SU-DHL-6 (cell line): ENCODE measurements at regions not wholly inside any gene's neighbourhood (a gene's known extent, or its start where the extent isn't known, plus 50 kb on each side); places are given as distances from the start of the nearest gene placed in this dataset.
A peak's percentile ranks its signal among the peaks of the same experiment; 100 is the strongest.

Source experiments
- H2AFZ ChIP-seq: fragments of 200-600 bp; sonication (generic); 2 replicates; pipeline ENCODE4 v1.6.1; 2014; ENCODE audit warnings: low read depth, mild to moderate bottlenecking, moderate library complexity, mixed read lengths, antibody characterized with exemption, low read length; ENCODE audit not compliant: severe bottlenecking
- H3F3A ChIP-seq: fragments of 200-600 bp; shearing (Covaris generic); 2 replicates; pipeline ENCODE4 v1.6.0; 2016; ENCODE audit warnings: antibody characterized with exemption, mild to moderate bottlenecking; ENCODE audit not compliant: insufficient read depth
- H3K27ac ChIP-seq: fragments of 200-600 bp; sonication (generic); 2 replicates; pipeline ENCODE4 v1.5.1; 2016; ENCODE audit warnings: low read depth, mild to moderate bottlenecking, low read length, moderate library complexity, mixed read lengths
- H3K27me3 ChIP-seq: fragments of 200-600 bp; sonication (generic), shearing (Covaris generic); 2 replicates; pipeline ENCODE4 v1.6.0; 2014; ENCODE audit warnings: mild to moderate bottlenecking, low read length
- H3K36me3 ChIP-seq: fragments of 200-600 bp; sonication (generic); 2 replicates; pipeline ENCODE4 v1.6.1; 2014; ENCODE audit warnings: mild to moderate bottlenecking, low read length, mixed read lengths
- H3K4me2 ChIP-seq: fragments of 300-600, 200-600 bp; shearing (Covaris generic), sonication (generic); 2 replicates; pipeline ENCODE4 v1.6.0; 2014; ENCODE audit warnings: low read length, low read depth, mild to moderate bottlenecking; ENCODE audit not compliant: poor library complexity, severe bottlenecking
- H3K4me3 ChIP-seq: fragments of 200-600 bp; sonication (generic); 2 replicates; pipeline ENCODE4 v1.5.1; 2014; ENCODE audit warnings: antibody characterized with exemption, low read length, mild to moderate bottlenecking, mixed read lengths; ENCODE audit not compliant: insufficient read depth, poor library complexity, severe bottlenecking
- H3K79me2 ChIP-seq: fragments of 200-600 bp; sonication (generic); 2 replicates; pipeline ENCODE4 v1.6.1; 2014; ENCODE audit warnings: mild to moderate bottlenecking, low read length, moderate library complexity; ENCODE audit not compliant: insufficient read depth
- H3K9ac ChIP-seq: fragments of 200-600 bp; sonication (generic); 2 replicates; pipeline ENCODE4 v1.7.0; 2014; ENCODE audit warnings: mild to moderate bottlenecking, low read length
- H3K9me2 ChIP-seq: fragments of 200-600 bp; sonication (generic); replicated peaks from 2 replicates; pipeline ENCODE4 v1.6.1; 2014; ENCODE audit warnings: low read length; ENCODE audit not compliant: insufficient read depth
- H3K9me3 ChIP-seq: fragments of 200-600 bp; sonication (generic); 2 replicates; pipeline ENCODE4 v1.6.1; 2014; ENCODE audit warnings: low read length, mixed read lengths; ENCODE audit not compliant: insufficient read depth
- H4K20me1 ChIP-seq: fragments of 200-600 bp; sonication (generic); 2 replicates; pipeline ENCODE4 v1.6.1; 2014; ENCODE audit warnings: low read depth, mild to moderate bottlenecking, antibody characterized with exemption, low read length, moderate library complexity, mixed read lengths
- EZH2phosphoT487 ChIP-seq: fragments of 200-600 bp; sonication (generic), shearing (Covaris generic); conservative IDR thresholded peaks from 2 replicates; pipeline ENCODE4 v1.6.1; 2018; ENCODE audit warnings: mild to moderate bottlenecking, antibody characterized with exemption, low read length, moderate library complexity, mixed read lengths
- TF ChIP-seq, protein P1 (sequence below): fragments of 200-600 bp; sonication (generic); IDR thresholded peaks from one replicate; pipeline ENCODE4 v1.5.1; 2017; ENCODE audit warnings: antibody characterized with exemption, mild to moderate bottlenecking, low read length, moderate library complexity; ENCODE audit not compliant: insufficient read depth, poor library complexity, severe bottlenecking

DNA sequence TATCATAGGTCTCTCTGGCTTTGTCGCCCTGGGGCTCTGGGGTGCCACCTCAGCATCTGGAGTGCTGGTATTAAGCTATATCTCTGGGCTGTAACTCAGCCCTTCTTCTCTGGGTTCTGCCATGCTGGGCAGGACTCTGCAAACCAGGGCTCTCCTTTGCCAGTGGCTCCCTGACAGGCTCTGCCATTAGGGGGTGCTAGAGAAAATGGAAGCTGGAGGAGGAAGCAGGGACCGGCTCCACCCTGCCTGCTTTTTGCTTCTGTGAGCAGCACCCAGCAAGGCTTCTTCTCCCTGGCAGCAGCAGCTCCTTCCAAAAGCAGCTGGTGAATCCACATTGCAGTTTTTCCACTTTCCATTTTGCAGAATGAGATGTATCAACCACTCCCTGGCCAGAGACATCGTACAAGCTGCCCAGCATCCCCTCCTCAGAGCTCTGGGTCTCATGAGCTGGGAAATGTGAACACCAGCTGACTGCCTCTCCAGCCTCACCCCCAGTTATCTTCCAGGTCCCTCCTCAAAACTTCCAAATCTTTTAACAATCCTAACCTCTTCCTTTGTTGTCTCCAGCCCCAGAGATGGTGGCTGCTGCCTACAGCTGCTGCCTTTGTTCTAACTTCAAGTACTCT is 165.0 kb downstream of the ABHD5 start:
- Histone ChIP-seq H3K36me3 (no peaks in the 10 kb centered on the region), H3K9ac (no peak overlapping the region), H3K9me3 (no peaks in the 10 kb centered on the region), H4K20me1 (no peaks in the 10 kb centered on the region), H3K4me3 (no peak overlapping the region), H3K27me3 (no peaks in the 10 kb centered on the region), H3K27ac (no peak overlapping the region), H2AFZ (no peak overlapping the region), H3K79me2 (no peaks in the 10 kb centered on the region), H3K4me2 (no peak overlapping the region), H3F3A (no peaks in the 10 kb centered on the region), H3K9me2 (no peaks in the 10 kb centered on the region)
- TF ChIP-seq, protein P1, sequence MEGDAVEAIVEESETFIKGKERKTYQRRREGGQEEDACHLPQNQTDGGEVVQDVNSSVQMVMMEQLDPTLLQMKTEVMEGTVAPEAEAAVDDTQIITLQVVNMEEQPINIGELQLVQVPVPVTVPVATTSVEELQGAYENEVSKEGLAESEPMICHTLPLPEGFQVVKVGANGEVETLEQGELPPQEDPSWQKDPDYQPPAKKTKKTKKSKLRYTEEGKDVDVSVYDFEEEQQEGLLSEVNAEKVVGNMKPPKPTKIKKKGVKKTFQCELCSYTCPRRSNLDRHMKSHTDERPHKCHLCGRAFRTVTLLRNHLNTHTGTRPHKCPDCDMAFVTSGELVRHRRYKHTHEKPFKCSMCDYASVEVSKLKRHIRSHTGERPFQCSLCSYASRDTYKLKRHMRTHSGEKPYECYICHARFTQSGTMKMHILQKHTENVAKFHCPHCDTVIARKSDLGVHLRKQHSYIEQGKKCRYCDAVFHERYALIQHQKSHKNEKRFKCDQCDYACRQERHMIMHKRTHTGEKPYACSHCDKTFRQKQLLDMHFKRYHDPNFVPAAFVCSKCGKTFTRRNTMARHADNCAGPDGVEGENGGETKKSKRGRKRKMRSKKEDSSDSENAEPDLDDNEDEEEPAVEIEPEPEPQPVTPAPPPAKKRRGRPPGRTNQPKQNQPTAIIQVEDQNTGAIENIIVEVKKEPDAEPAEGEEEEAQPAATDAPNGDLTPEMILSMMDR, result peak; percentile 89
- no peak for TF ChIP-seq EZH2phosphoT487

DNA sequence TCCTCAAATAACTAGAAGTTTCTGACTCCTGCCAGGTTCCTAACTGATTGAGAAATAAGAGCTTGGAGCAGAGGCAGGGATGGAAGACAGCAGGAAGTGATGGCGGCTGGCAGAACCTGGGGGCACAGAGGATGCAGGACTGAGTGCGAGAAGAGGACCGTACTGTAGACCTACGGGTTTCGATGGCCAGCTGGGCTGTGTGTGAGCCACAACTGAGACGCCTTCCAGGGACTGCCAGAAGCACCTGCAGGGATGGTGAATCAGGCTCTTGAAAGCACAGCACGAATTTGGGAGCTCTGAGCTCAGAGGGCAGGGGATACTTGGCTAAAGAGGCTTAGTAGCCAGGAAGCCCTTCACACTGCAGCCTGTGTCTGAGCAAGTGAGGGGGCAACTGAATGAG is 165.6 kb downstream of the ABHD5 start:
- Histone ChIP-seq H3K9me2 (no peaks in the 10 kb centered on the region), H3K36me3 (no peaks in the 10 kb centered on the region), H2AFZ (no peak overlapping the region), H3F3A (no peaks in the 10 kb centered on the region), H3K79me2 (no peaks in the 10 kb centered on the region), H3K4me2 (no peak overlapping the region), H4K20me1 (no peaks in the 10 kb centered on the region), H3K9ac (no peak overlapping the region), H3K27ac (no peak overlapping the region), H3K4me3 (no peak overlapping the region), H3K27me3 (no peaks in the 10 kb centered on the region), H3K9me3 (no peaks in the 10 kb centered on the region)
- no peak for TF ChIP-seq EZH2phosphoT487
- TF ChIP-seq, protein P1, result no peak

DNA sequence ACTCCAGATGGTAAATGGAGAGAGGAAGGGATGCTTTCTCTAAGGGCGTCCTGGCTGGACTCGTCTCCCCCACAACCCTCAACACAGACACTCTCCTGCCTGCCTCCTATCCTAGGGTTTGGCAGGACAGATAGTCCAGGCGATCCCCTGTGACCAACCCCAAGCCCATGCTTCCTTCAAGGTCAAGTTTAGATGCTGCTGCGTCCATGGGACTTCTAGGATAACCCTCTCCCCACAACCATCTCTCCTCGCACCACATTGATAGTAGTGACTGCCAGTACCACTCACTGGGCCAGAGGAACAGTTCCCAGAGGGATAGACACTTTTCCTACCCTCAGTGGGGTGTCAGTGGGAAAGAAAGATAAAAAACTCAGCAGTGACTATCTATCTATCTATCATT is 166.0 kb downstream of the ABHD5 start:
- Histone ChIP-seq H3K36me3 (no peaks in the 10 kb centered on the region), H3K27ac (no peak overlapping the region), H2AFZ (no peak overlapping the region), H3K9me3 (no peaks in the 10 kb centered on the region), H3K9ac (no peak overlapping the region), H4K20me1 (no peaks in the 10 kb centered on the region), H3K79me2 (no peaks in the 10 kb centered on the region), H3K9me2 (no peaks in the 10 kb centered on the region), H3K4me2 (no peak overlapping the region), H3F3A (no peaks in the 10 kb centered on the region), H3K4me3 (no peak overlapping the region), H3K27me3 (no peaks in the 10 kb centered on the region)
- no peak for TF ChIP-seq EZH2phosphoT487
- TF ChIP-seq, protein P1, result no peak
